Hematopoietic multipotent progenitor cell treated with erythropoietin and hydrocortisone succinate and interleukin-3 and kit ligand, for 4 days (in vitro differentiated cells): ENCODE measurements at regions not wholly inside any gene's neighbourhood (a gene's known extent, or its start where the extent isn't known, plus 50 kb on each side); places are given as distances from the start of the nearest gene placed in this dataset.

ENCODE experiments used
- DNase-seq: peaks from one replicate; pipeline ENCODE4 v3.0.0-alpha.2; 2015

DNA sequence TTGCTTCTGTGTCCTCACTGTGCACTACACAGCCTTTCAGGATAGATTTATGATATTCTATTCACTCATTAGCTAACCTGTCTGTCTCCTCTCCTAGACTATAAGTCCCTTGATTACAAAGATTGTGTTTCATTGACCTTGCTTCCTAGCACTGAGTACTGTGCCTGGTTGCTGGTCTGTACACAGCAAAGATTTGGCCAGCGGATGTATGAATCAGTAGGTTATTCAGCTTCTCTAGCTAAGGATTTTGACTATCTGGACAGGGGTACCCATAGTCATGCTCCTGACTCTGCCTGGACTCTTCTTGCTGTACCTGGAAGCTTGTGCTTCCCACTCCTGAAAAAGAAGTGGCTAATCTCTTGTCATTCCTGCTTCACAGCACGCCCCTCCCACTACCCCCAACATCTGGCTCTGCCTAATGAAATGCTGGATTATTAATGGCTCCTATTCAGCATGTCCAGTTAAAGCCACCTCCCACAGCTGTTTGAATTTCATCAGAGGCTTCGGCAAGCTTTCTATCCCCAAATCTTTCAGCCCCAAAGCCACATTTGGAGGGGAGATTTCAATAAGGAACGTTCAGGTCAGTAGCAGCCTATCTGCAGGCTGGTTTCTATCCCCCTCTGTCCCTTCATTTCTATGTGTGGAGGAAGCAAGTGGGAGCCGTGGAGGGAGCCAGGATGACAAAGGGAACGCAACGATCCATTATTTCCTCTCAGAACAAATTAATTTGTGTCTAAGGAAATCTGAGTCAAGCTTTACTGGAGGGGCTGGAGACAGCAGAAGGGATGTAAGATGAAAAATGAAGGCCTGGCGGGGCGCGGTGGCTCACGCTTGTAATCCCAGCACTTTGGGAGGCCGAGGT, 64.8 kb upstream of the PPM1J start:
- DNase-seq, result no peak

- no peak for DNase-seq
These were observed 63.0 kb upstream of the PPM1J start for GRCh38 chr1:112778137-112778536.

DNA sequence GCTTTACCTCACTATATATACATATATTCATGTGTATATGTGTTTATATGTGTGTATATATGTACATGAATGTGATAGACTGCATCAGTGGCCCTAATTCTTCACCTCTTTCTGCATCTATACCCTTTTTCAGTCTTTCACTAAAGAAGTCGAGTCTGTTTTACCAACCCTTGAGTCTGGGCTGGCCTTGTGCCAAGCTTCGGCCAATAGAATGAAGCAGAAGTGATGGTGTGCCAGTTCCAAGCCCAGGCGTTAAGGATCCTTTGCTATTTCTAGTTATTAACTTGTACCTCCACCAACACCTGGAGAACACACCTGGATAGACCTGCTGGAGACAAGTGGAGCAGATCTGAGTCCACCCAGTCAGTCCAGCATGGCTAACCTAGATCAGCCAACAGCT, 61.6 kb upstream of the PPM1J start:
- DNase-seq, result no peak

DNA sequence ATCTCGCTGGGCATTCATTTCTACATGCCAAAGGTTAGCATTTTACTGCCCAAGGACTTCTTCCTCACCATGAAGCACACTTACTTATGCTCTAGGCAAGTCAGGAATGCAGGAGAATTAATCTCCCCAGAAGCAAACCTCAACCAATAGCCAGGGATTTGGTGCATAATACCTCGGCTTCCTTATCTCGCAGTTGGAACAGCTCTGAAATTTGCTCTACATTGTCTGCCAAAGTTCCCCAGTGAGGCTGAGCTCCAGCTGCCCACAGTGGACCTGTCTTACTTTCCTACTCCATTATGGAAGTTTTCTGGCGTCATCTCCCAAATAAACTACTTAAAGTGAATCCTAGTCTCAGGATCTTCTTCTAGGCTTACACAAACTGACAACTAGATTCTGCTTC, 57.6 kb upstream of the PPM1J start:
- DNase-seq, result no peak

GRCh38 chr1:112770724-112771123, 55.6 kb upstream of the PPM1J start:
- DNase-seq, result no peak

GRCh38 chr1:112769611-112770010, 54.5 kb upstream of the PPM1J start:
- no peak for DNase-seq

DNA sequence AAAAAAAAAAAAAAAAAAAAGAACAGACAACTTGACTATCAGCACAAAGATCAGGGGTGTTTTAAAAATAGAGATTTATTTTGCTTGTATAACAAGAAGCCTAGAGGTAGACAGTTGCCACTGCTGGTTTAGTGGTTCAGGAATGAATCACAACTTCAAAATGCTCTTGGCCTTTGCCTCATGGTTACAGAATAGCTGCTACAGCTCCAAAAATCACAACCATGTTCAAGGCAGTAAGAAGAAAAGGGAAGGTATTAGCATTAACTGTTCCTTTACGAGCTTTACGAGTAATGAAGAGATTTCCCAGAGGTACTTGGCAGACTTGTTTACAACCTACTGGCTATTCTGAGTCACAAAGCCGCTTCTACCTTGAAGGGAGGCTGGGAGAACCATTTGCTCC, 52.5 kb upstream of the PPM1J start:
- DNase-seq, result no peak
